Loucy (cell line): ENCODE measurements at regions not wholly inside any gene's neighbourhood (a gene's known extent, or its start where the extent isn't known, plus 50 kb on each side); places are given as distances from the start of the nearest gene placed in this dataset.

Source experiments
- H2AFZ ChIP-seq: fragments of 200-600 bp; sonication (generic); 2 replicates; pipeline ENCODE4 v1.6.0; 2016; ENCODE audit warnings: antibody characterized with exemption, mild to moderate bottlenecking, low read length, moderate library complexity
- H3F3A ChIP-seq: fragments of 200-600 bp; 2 replicates; pipeline ENCODE4 v1.6.0; 2016; ENCODE audit warnings: antibody characterized with exemption, low read depth, mild to moderate bottlenecking
- H3K27me3 ChIP-seq: fragments of 200-600 bp; sonication (generic); 2 replicates; pipeline ENCODE4 v1.6.1; 2014; ENCODE audit warnings: low read length, mild to moderate bottlenecking; ENCODE audit not compliant: insufficient read depth, poor library complexity, severe bottlenecking
- H3K36me3 ChIP-seq: fragments of 200-600 bp; sonication (generic); 2 replicates; pipeline ENCODE4 v1.6.1; 2016; ENCODE audit warnings: low read length; ENCODE audit not compliant: insufficient read depth
- H3K4me1 ChIP-seq: fragments of 200-600 bp; sonication (generic); 2 replicates; pipeline ENCODE4 v1.5.1; 2014; ENCODE audit warnings: low read length, mild to moderate bottlenecking; ENCODE audit not compliant: insufficient read depth, poor library complexity, severe bottlenecking
- H3K4me2 ChIP-seq: fragments of 200-600 bp; sonication (generic); 2 replicates; pipeline ENCODE4 v1.6.0; 2014; ENCODE audit warnings: antibody characterized with exemption, low read length, low read depth, mild to moderate bottlenecking; ENCODE audit not compliant: poor library complexity, severe bottlenecking
- H3K4me3 ChIP-seq: fragments of 200-600 bp; sonication (generic); 2 replicates; pipeline ENCODE4 v1.5.1; 2014; ENCODE audit warnings: low read length, mild to moderate bottlenecking, mixed read lengths; ENCODE audit not compliant: poor library complexity, severe bottlenecking
- H3K79me2 ChIP-seq: fragments of 200-600 bp; sonication (generic); 2 replicates; pipeline ENCODE4 v1.6.1; 2014; ENCODE audit warnings: low read length; ENCODE audit not compliant: insufficient read depth
- H3K9ac ChIP-seq: fragments of 200-600 bp; sonication (generic); 2 replicates; pipeline ENCODE4 v1.6.0; 2014; ENCODE audit warnings: mild to moderate bottlenecking, low read depth, low read length, moderate library complexity; ENCODE audit not compliant: poor library complexity, severe bottlenecking
- H3K9me2 ChIP-seq: fragments of 200-600 bp; sonication (generic); replicated peaks from 2 replicates; pipeline ENCODE4 v1.6.1; 2016; ENCODE audit warnings: low read depth, low read length, mixed read lengths
- H3K9me3 ChIP-seq: fragments of 200-600 bp; sonication (generic); 2 replicates; pipeline ENCODE4 v1.6.1; 2014; ENCODE audit warnings: mild to moderate bottlenecking, antibody characterized with exemption, low read length, low read depth; ENCODE audit not compliant: insufficient read depth
- H4K20me1 ChIP-seq: fragments of 200-600 bp; sonication (generic); 2 replicates; pipeline ENCODE4 v1.6.0; 2014; ENCODE audit warnings: antibody characterized with exemption, low read length, mild to moderate bottlenecking; ENCODE audit not compliant: insufficient read depth, poor library complexity, severe bottlenecking
- CTCF ChIP-seq: fragments of 200-600 bp; sonication (generic); conservative IDR thresholded peaks from 2 replicates; pipeline ENCODE4 v1.5.1; 2014; ENCODE audit warnings: mild to moderate bottlenecking, antibody characterized with exemption, low read length
- EZH2phosphoT487 ChIP-seq: fragments of 200-600 bp; IDR thresholded peaks from 2 replicates; pipeline ENCODE4 v1.6.1; 2018; ENCODE audit warnings: antibody characterized with exemption, mild to moderate bottlenecking, moderate library complexity, borderline replicate concordance

GRCh38 chr4:71148545-71148944, 155.1 kb downstream of the DCK start:
- H3K79me2 ChIP-seq: no peaks in the 10 kb centered on the region
- no peaks in the 10 kb centered on the region for H3F3A ChIP-seq
- no peaks in the 10 kb centered on the region for H4K20me1 ChIP-seq
- no peak overlapping the region for H2AFZ ChIP-seq
- H3K9me2 ChIP-seq: no peaks in the 10 kb centered on the region
- H3K4me2 ChIP-seq: no peak overlapping the region
- H3K4me3 ChIP-seq: no peak overlapping the region
- H3K36me3 ChIP-seq: no peaks in the 10 kb centered on the region
- H3K9me3 ChIP-seq: no peaks in the 10 kb centered on the region
- no peaks in the 10 kb centered on the region for H3K27me3 ChIP-seq
- TF ChIP-seq EZH2phosphoT487 (no peak), CTCF (no peak)
- H3K4me1 ChIP-seq: peaks cover 16% of the 10 kb centered on the region
- H3K9ac ChIP-seq: no peak overlapping the region

- Histone ChIP-seq H2AFZ (no peak overlapping the region), H3K9me3 (no peaks in the 10 kb centered on the region), H3K4me2 (no peak overlapping the region), H3F3A (no peaks in the 10 kb centered on the region), H4K20me1 (no peaks in the 10 kb centered on the region), H3K9ac (no peak overlapping the region), H3K79me2 (no peaks in the 10 kb centered on the region), H3K4me1 (peaks cover 16% of the 10 kb centered on the region), H3K36me3 (no peaks in the 10 kb centered on the region), H3K4me3 (no peak overlapping the region), H3K9me2 (no peaks in the 10 kb centered on the region), H3K27me3 (no peaks in the 10 kb centered on the region)
- TF ChIP-seq CTCF: no peak
- no peak for TF ChIP-seq EZH2phosphoT487
These were observed 157.6 kb downstream of the DCK start for GRCh38 chr4:71151054-71151453.

GRCh38 chr4:71156616-71157015, 163.2 kb downstream of the DCK start:
- no peaks in the 10 kb centered on the region for H4K20me1 ChIP-seq
- no peaks in the 10 kb centered on the region for H3K27me3 ChIP-seq
- no peaks in the 10 kb centered on the region for H3K9me2 ChIP-seq
- H2AFZ ChIP-seq: no peak overlapping the region
- H3K4me3 ChIP-seq: no peak overlapping the region
- no peaks in the 10 kb centered on the region for H3K79me2 ChIP-seq
- TF ChIP-seq CTCF: no peak
- no peak overlapping the region for H3K9ac ChIP-seq
- no peaks in the 10 kb centered on the region for H3K9me3 ChIP-seq
- H3K4me1 ChIP-seq: no peaks in the 10 kb centered on the region
- no peak overlapping the region for H3K4me2 ChIP-seq
- no peaks in the 10 kb centered on the region for H3K36me3 ChIP-seq
- no peaks in the 10 kb centered on the region for H3F3A ChIP-seq
